GM18502 (cell line): ENCODE measurements at regions not wholly inside any gene's neighbourhood (a gene's known extent, or its start where the extent isn't known, plus 50 kb on each side); places are given as distances from the start of the nearest gene placed in this dataset.

Experiments
- ATAC-seq: cut with Tn5 transposase; IDR thresholded peaks from one replicate; pipeline ENCODE4 v1.9.1; 2021; ENCODE audit warnings: mild to moderate bottlenecking; ENCODE audit not compliant: unreplicated experiment, poor library complexity

GRCh38 chr5:143671674-143672569 lies 140.0 kb upstream of the HMHB1 start:
- ATAC-seq: no peak

GRCh38 chr5:143671021-143671420 lies 140.9 kb upstream of the HMHB1 start:
- no peak for ATAC-seq

GRCh38 chr5:143665866-143666265 lies 146.1 kb upstream of the HMHB1 start:
- ATAC-seq: no peak

GRCh38 chr5:143664623-143665022 lies 147.3 kb upstream of the HMHB1 start:
- no peak for ATAC-seq

- no peak for ATAC-seq
These were observed 148.1 kb upstream of the HMHB1 start for GRCh38 chr5:143663872-143664271.

- ATAC-seq: no peak
These were observed 149.9 kb upstream of the HMHB1 start for GRCh38 chr5:143662020-143662419.

GRCh38 chr5:143660625-143661024 lies 151.3 kb upstream of the HMHB1 start:
- ATAC-seq: no peak

GRCh38 chr5:143659599-143660238 lies 152.2 kb upstream of the HMHB1 start:
- no peak for ATAC-seq

- ATAC-seq: no peak
These were observed 153.0 kb upstream of the HMHB1 start for GRCh38 chr5:143658956-143659355.

GRCh38 chr5:143657647-143658285 lies 154.2 kb upstream of the HMHB1 start:
- ATAC-seq: no peak

GRCh38 chr5:143653766-143654282 lies 158.1 kb upstream of the HMHB1 start:
- ATAC-seq: no peak

GRCh38 chr5:143653256-143653655 lies 158.7 kb upstream of the HMHB1 start:
- no peak for ATAC-seq

- ATAC-seq: no peak
These were observed 159.8 kb upstream of the HMHB1 start for GRCh38 chr5:143652108-143652700.

- ATAC-seq: no peak
These were observed 161.9 kb upstream of the HMHB1 start for GRCh38 chr5:143649937-143650621.

GRCh38 chr5:143648696-143649095 lies 163.3 kb upstream of the HMHB1 start:
- no peak for ATAC-seq

GRCh38 chr5:143646961-143647360 lies 165.0 kb upstream of the HMHB1 start:
- no peak for ATAC-seq

- no peak for ATAC-seq
These were observed 166.6 kb upstream of the HMHB1 start for GRCh38 chr5:143645356-143645755.

- ATAC-seq: no peak
These were observed 167.2 kb upstream of the HMHB1 start for GRCh38 chr5:143644727-143645126.

- no peak for ATAC-seq
These were observed 169.2 kb upstream of the HMHB1 start for GRCh38 chr5:143642791-143643190.
